Brain pericyte (primary cell): ENCODE measurements at regions not wholly inside any gene's neighbourhood (a gene's known extent, or its start where the extent isn't known, plus 50 kb on each side); places are given as distances from the start of the nearest gene placed in this dataset.

Experiments
- DNase-seq: peaks from one replicate; pipeline ENCODE4 v3.0.0-alpha.2; 2012; ENCODE audit warnings: low read depth, low spot score

DNA sequence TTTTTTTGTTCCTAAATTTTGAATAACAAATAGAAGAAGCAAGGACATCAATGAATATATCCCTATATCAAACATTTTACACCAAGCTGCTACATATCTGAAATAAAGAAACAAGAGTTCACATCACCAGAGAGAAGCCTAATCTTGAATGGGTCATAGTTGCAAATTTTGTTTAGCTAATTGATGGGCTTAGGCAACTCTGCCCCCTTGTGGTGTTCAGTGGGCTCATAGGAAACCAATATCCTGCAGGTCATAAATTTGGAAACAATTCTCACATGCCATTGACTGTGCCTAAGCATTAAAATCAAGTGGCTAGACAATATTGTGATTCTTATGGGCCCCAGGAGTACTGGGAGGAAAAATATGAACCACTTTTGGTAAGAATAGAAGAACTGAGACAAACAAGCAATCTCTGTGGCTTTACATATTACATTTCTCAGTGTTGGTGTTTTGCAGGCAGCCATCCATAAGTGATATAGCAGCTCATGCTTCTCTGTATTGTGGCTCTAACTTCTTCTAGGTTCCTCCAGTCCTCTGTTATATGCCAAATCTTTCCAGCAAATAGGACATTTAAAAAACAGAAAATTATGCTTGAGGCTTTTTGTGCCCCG is 1262.8 kb upstream of the PRMT6 start:
- DNase-seq, result no peak

DNA sequence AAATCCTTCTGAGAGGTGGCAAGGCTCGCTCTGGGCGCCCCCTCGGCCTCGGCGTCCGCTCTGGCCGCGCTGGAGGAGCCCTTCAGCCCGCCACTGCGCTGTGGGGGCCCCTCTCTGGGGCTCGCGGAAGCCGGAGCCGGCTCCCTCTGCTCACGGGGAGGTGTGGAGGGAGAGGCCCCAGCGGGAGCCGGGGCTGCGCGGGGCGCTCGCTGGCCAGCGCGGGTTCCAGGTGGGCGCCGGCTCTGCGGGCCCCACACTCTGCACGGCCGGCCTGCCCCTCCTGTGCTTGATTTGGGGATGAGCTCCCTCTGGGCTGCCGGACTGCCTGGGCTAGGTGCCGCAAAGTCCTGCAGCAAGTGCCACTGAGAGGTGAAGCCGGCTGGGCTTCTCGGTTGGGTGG is 1260.7 kb upstream of the PRMT6 start:
- DNase-seq, result no peak

DNA sequence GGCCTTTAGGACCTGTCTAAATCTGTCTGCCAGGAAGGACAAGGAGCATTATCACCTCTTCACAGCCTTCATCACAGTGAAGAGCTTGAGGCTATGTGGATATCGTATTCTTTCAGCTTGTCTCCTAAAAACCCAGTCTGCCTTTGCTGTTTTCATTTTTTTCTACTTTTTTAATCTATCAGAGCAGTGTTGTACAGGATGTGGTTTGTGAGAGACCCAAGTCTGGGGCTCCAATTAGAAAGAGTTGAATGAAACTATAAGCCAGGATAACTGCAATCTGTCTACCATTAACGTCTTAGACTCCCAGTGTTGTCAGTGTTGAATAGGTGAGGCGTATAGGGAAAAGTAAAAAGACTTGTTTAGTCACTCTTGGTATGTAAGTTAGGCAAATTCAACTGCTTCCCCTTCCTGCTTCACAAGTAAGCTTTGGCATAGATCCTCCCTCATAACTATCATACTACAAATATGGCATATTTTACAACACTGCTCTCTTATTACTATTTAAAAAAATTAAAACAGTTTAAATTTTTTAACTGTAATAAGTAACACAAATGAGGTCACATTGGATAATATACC is 1225.8 kb upstream of the PRMT6 start:
- no peak for DNase-seq

DNA sequence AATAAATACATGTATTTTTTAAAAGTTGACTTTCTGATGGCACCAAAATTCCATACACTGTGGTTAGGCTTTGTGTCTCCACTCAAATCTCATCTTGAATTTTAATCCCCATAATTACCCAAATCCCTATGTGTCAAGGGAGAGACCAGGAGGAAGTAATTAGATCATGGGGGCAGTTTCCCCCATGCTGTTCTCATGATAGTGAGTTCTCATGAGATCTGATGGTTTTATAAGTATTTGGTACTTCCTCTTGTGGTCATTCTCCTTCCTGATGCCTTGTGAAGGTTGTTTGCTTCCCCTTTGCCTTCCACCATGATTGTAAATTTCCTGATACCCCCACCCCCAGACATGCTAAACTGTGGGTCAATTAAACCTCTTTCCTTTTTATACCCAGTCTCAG is 1218.4 kb upstream of the PRMT6 start:
- no peak for DNase-seq

DNA sequence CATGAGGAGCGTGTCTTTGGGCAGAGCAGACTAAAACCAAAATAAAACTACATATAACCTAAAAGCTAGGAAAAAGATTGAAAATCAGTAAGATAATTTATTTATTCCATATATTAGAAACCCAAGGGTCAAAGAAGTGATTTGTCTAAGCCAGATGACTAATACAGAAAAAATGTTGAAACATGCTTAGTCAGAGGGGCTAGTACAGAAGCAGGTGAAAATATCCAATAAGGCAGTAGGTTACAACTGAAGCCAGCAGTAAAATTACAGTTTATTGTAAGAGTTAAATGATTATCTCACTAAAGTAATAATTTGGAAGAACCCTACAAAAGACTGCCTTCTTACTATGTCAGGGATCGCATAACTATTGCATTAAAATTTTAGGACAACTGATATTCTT is 1190.9 kb upstream of the PRMT6 start:
- DNase-seq, result no peak

DNA sequence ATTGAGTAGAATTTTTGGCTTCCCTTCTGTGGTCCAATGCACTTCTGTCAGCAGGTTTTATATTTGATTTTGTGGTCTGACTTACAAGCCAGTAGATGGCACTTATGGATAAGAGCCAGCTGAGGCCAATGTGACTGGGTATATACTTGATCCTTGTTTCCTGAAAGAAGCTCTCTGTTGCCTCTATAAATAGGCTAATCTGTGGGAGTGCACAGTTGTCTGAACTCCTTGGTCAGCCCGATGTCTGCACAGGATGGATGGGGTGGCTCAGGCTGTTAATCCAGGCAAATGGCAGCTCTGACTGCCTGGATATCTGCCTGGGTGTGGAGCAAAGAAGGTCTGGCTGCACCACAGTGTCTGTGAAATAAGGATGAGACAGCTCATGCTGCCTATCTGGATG is 1183.7 kb upstream of the PRMT6 start:
- no peak for DNase-seq

DNA sequence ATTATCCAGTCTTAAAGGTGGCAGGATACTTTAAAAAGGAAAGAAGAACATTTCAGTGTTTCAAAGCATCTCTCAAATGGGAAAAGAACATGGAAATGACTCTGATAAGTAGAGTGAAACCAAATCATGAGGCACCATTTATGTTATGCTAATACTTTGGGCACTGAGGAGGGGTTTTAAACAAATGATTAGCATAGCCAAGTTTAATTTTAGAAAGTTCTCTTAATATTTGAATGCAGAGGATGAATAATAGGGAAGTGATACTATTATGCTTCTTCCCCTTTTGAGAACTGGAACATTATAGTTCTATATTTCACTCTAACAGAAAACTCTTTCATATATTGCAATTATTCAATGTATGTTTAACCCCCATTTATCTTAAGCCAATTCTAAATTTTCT is 1181.9 kb upstream of the PRMT6 start:
- no peak for DNase-seq

DNA sequence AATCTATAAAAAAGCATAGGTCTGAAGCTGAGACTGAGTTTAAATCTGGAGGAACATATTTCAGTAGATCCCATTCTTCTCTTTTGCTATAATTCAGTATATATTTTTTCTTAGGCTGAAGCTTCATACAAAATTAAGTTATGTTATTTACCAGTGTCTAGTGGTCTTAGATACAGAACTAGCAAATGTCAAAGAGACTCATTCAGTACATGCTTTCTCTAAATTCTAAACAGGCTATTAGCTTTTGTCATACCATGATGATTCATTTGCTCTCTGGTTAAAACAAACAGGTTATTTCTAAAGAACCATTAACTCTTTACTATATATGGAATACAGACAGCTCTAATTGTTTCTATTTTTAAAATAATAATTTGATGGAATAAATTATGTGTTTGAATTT is 1170.2 kb upstream of the PRMT6 start:
- DNase-seq, result no peak

DNA sequence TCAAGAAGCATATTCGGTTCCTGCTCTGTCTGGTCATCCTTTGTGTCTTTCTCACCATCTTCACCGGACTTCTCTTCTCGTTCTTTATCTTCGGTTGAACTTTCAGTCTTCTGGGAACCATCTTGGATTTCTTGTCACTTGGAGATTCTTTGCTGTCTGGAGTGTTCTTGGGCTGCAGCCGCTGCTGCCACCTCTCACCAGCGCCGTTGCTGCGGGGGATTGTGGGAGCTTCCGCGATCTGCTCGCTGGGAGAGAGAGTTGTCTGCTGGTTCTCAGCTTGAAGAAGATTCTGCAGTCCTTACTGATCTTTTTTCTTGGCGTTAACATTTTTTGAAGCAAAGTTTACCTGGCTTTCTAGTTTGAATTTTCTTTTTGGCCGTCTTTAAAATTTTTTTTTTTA is 1165.2 kb upstream of the PRMT6 start:
- DNase-seq, result no peak

DNA sequence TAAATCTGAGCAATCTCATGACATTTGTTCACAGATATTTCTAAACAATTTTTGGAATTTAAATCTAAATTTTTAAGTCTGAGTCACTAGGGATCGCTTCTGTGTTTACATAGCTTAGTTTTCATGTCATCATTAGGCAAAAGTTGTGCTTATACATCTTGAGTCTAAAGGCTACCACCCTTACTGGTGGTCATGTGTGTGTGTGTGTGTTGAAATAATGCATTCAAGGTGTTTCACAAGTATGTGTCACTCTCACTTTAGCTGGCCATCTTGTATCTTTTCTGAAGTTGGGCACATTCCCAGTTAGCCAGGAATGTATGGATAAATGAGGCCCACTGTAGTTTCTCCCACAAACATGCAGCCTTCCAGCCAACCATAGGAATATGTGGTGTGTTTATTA is 1162.5 kb upstream of the PRMT6 start:
- DNase-seq, result no peak

DNA sequence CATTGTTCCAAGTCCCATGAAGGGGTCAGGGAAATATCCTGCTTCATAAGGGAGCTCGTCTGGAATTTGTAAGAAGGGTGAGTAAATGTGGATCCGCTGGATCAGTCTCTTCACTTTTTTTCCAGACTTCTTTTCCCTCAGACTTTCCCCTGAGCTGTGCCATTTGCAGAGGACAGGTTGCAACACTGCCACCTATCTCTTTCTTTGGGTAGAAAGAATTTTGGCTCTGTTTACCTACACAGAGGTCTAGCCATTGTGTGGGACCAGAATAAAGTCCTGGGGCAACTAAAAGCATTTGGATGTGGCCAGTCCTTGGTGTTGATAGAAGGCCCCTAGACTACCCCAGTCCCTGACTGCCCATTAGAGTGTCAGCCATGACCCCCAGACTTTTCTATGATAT is 1146.7 kb upstream of the PRMT6 start:
- DNase-seq, result no peak

DNA sequence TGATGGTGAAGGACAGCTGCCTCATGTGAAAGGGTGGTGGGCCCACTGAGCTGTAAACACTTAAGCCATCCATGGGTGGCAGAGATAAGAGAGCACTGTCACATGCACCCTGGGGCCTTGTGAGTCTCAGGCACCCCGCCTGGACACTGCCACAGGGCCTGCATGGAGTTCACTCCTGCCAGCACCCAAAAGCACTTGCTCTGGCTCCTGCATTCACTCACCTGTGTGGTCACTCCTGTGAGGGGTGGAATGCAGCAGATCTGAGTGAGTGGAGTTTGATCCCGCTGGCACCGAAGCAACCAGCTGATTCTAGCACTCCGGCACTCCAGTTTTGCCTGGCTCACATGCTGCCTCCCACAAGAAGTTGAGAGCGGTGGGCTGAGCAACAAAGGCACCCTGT is 1142.1 kb upstream of the PRMT6 start:
- no peak for DNase-seq

DNA sequence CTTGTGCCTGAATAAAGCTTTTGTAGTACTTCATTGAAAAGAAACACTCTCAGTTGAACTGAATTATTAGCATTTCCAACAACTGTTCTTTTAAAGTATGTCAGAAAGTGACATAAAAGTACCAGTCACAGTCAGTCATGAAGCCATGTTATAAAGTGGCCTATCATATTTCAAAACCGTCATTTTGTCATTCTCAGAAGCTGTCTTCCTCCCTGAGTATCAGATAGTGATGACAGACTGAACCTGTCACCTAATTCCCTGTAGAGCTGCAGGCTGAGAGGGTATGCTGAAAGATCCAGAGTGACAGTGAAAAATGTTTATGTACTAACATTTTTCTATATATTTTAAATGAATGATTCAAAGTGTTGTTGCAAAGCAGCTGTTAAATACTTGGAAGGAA is 1121.7 kb upstream of the PRMT6 start:
- DNase-seq, result no peak

DNA sequence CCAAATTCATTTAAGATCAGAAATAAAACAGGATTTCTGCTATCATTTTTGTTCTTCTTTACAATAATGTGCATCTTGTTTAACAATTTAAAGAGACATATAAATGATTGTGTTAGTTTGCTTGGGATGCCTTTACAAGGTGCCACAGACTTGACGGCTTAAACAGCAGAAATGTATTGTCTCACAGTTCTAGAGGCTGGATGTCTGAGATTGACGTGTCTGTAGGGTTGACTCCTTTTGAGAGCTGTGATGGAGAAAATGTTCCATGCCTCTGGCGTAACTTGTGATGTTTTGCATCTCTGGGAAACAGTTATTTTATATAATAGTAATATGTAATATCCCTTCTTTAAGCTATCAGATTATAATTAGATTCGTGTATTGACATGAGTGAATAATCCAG is 1091.6 kb upstream of the PRMT6 start:
- DNase-seq, result no peak

DNA sequence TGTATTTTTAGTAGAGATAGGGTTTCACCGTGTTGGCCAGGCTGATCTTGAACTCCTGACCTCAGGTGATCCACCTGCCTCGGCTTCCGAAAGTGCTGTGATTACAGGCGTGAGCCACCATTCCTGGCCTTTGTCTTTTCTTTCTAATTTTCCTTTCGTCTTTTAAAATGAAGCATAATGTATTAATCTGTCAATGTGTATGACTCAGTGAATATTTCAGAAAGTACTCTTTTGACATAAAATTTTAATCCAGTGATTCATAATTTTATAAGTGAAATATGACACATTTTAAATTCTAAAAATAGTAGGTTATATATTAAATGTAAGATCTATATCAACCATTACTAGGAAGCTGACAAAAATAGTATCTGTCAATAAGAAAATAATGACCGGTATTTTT is 1059.0 kb upstream of the PRMT6 start:
- DNase-seq, result no peak

DNA sequence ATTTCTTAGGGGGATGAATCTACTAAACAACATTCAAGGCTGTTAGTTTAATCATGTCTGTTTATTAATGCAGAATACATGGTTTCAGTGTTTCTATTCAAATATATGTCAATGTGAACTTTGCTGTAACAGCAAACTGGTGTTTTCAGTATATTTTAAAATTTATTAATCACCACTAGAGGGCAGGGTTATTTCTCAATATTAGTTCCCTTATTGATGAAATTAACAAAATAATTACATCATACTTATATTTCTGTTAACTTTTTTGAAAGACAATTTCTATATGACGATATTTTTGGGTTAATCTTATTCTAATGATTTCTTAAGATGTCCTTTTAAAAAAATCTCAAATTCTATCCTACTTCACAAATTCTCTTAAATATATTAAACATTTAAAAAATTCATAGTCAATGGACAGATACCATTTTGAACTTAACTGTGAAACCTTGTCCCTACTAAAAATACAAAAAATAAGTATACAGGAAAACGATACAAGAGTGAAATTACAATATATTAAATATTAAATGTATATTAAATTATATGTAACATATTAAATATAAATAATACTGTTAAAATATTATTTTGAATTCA is 1034.1 kb upstream of the PRMT6 start:
- no peak for DNase-seq

DNA sequence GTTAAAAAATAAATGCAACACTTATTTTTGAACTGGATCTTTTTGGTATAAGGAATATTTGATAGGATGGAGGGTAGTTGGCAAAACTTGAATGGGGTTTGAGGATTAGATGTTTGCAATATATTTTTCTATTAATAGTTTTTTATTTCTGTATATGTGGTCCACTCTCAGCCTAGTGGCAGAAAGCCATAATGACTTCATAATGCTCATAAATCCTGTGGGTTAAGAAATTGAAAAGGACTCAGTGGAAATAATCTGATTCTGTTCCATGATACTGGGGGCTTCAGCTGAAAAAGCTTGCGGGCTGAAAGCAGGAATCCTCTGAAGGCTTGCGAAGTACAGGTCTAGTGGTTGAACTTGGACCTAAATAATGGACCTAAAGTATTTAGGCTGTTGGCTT is 1028.6 kb upstream of the PRMT6 start:
- DNase-seq, result no peak

DNA sequence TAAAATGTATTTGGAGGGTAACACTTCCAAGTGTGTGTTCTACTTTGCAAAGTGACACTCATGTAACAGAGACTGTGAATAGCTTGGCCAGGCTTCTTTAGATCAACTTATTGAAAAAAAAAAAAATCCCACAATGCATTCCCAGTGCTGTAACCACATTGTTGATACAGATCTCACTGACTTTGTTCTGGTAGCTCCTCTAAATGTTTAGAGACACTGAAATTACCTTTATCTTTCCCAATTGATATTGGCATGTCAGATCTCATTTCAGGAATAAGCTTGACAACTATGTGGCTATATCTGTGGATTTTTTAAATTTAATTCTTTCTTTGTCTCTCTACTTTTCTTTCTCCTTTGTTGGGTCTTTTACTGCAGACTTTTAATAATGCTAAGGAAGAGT is 1018.9 kb upstream of the PRMT6 start:
- no peak for DNase-seq

DNA sequence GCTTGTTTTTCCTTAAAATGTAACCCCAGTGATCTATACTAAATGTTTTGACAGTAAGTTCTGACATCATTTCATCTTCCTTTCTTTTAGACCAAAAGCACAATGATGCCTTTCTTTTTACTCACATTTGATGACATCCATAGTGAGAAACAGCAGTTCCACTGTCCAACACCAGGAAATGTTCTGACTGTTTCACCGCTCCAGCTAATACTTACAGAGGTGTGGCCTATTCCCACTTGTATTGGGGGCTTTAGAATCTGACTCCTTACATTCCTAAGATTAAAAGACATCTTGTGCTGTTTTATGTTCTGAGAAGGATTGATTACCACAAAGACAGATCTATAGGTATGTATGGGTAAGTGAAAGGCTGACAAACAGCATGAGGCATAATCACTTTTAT is 1018.2 kb upstream of the PRMT6 start:
- DNase-seq, result no peak

DNA sequence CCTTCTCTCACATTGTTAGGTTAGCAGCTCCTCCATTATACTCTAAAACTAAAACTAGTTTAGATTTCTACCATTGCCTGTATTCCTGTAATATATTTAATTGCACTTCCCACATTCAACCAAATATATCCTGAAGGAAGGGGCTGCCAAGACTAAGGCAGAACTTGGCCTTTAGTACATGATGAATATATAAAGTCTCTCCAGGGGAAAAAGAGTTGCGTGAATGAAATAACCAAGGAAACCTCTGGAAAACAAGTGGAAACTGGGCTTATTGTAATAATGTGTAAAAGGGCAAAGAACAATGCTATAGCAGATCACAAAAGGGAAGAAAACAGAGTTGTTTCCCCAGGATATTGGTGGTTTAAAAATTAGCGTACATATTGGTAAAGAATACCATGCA is 1012.5 kb upstream of the PRMT6 start:
- no peak for DNase-seq

DNA sequence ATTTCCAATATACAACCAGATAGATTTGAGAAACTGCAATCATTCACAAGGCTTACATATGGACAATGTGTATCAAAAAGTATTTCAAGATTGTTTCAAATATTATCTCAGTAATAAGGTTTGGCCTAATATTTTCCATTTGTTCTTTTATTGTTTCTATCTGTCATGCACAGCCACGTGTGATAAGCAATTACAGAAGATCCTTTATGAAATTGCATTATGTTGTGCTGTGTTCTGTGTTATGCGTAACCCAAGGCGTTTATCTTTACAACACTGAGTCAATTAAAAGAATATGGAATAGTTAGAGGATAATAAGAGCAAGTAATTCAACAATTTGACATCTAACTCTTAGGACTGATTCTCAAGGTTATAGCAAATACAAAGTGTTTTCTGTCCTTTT is 1009.3 kb upstream of the PRMT6 start:
- no peak for DNase-seq

DNA sequence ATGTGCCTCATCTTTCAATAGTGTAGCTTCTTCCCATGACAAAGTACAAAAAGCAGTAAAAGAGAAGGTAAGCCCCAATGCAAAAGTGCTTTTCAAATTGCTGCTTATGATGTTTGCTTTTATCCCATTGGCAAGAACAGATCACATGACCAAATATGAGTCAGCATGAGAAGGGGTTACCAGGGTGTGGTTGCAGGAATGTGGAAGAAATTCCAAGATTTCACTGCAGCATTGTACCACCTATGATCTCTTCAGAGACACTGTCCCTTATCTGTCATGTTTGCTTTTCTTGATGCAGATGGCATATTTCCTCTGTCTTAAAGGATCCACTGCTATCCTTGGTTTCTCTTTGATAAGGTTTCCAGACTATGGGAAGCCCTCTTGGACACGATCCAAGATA is 1006.9 kb upstream of the PRMT6 start:
- no peak for DNase-seq

DNA sequence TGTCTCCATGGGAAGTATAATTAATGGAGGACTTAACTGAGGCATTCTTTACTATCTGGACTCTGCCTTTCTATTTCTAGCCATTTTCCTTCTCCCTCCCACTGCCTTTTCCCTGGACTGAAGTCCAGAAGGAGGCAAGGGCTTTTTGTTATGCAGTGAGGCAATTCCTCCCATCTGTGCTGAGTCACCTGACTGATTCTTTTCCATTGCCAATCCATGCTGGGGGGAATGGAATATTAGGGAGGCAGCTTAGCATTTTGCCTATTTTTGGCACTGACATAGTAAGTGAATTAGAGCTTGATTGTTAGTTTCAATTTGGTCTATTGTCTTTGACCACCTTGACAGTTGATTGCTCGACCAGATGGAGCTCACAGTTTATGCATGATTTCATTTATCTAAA is 1000.6 kb upstream of the PRMT6 start:
- no peak for DNase-seq
